Spinal cord (tissue), 9 donors: ENCODE measurements at regions not wholly inside any gene's neighbourhood (a gene's known extent, or its start where the extent isn't known, plus 50 kb on each side); places are given as distances from the start of the nearest gene placed in this dataset.

Source experiments
- DNase-seq, 6 donors: peaks; one replicate each; pipeline versions ENCODE4 v3.0.0 to v3.0.0-alpha.2; 2013 to 2015; ENCODE audit warnings: low spot score in 6 of 6, low read depth in 4 of 6
- H3K27ac ChIP-seq: one replicate; pipeline ENCODE4 v1.5.1; 2013; ENCODE audit warnings: low read depth, low read length, control low read depth
- H3K27me3 ChIP-seq: one replicate; pipeline ENCODE4 v1.6.1; 2013; ENCODE audit warnings: low read length; ENCODE audit not compliant: control insufficient read depth, insufficient read depth
- H3K36me3 ChIP-seq: one replicate; pipeline ENCODE4 v1.6.1; 2013; ENCODE audit warnings: low read length; ENCODE audit not compliant: control insufficient read depth, insufficient read depth
- H3K4me1 ChIP-seq: one replicate; pipeline ENCODE4 v1.6.1; 2013; ENCODE audit warnings: low read length; ENCODE audit not compliant: control insufficient read depth, insufficient read depth
- H3K4me3 ChIP-seq: one replicate; pipeline ENCODE4 v1.5.1; 2013; ENCODE audit warnings: low read depth, low read length, control low read depth
- H3K9me3 ChIP-seq: one replicate; pipeline ENCODE4 v1.6.1; 2013; ENCODE audit warnings: low read length; ENCODE audit not compliant: control insufficient read depth, insufficient read depth
- WGBS: methylation state at CpG from one replicate; pipeline ENCODE4 v1.1.5; 2013; ENCODE audit warnings: missing lambda C conversion rate; ENCODE audit not compliant: insufficient coverage; 5-methylcytosine and 5-hydroxymethylcytosine counted together
- donor health status: healthy.

GRCh38 chr11:108994887-108995286 lies 330.0 kb downstream of the DDX10 start:
- no CpG with 5 or more reads among the region's 1 CpG for WGBS
- Histone ChIP-seq H3K4me3 (no peak overlapping the region), H3K36me3 (no peaks in the 10 kb centered on the region), H3K4me1 (no peaks in the 10 kb centered on the region), H3K9me3 (no peaks in the 10 kb centered on the region), H3K27me3 (no peaks in the 10 kb centered on the region), H3K27ac (no peak overlapping the region)
- DNase-seq = no peak

- no peak overlapping the region for H3K27ac ChIP-seq
- no peaks in the 10 kb centered on the region for H3K27me3 ChIP-seq
- H3K9me3 ChIP-seq = no peaks in the 10 kb centered on the region
- no peak overlapping the region for H3K4me3 ChIP-seq
- H3K4me1 ChIP-seq = no peaks in the 10 kb centered on the region
- no peaks in the 10 kb centered on the region for H3K36me3 ChIP-seq
- no peak for DNase-seq
These were observed 333.0 kb downstream of the DDX10 start for GRCh38 chr11:108997826-108998225.

- WGBS = 56% methylated on average over 1 of the region's 1 CpG
- H3K9me3 ChIP-seq = no peaks in the 10 kb centered on the region
- H3K4me3 ChIP-seq = no peak overlapping the region
- H3K36me3 ChIP-seq = no peaks in the 10 kb centered on the region
- H3K4me1 ChIP-seq = no peaks in the 10 kb centered on the region
- H3K27me3 ChIP-seq = no peaks in the 10 kb centered on the region
- DNase-seq = no peak
- no peak overlapping the region for H3K27ac ChIP-seq
These were observed 335.7 kb downstream of the DDX10 start for GRCh38 chr11:109000531-109000930.

GRCh38 chr11:109001585-109001984 lies 336.7 kb downstream of the DDX10 start:
- Histone ChIP-seq H3K27me3 (no peaks in the 10 kb centered on the region), H3K36me3 (no peaks in the 10 kb centered on the region), H3K4me1 (no peaks in the 10 kb centered on the region), H3K27ac (no peak overlapping the region), H3K9me3 (no peaks in the 10 kb centered on the region), H3K4me3 (no peak overlapping the region)
- no peak for DNase-seq

- H3K27me3 ChIP-seq = no peaks in the 10 kb centered on the region
- 82% methylated on average over 4 of the region's 4 CpGs for WGBS
- no peaks in the 10 kb centered on the region for H3K9me3 ChIP-seq
- no peaks in the 10 kb centered on the region for H3K4me1 ChIP-seq
- no peak for DNase-seq
- H3K27ac ChIP-seq = no peak overlapping the region
- no peak overlapping the region for H3K4me3 ChIP-seq
- no peaks in the 10 kb centered on the region for H3K36me3 ChIP-seq
These were observed 348.1 kb downstream of the DDX10 start for GRCh38 chr11:109012991-109013390.

GRCh38 chr11:109015283-109015682 lies 350.4 kb downstream of the DDX10 start:
- no peak for DNase-seq
- WGBS = 95% methylated on average over 5 of the region's 5 CpGs
- Histone ChIP-seq H3K4me1 (no peaks in the 10 kb centered on the region), H3K36me3 (no peaks in the 10 kb centered on the region), H3K4me3 (no peak overlapping the region), H3K27ac (no peak overlapping the region), H3K27me3 (no peaks in the 10 kb centered on the region), H3K9me3 (no peaks in the 10 kb centered on the region)

- WGBS = no CpG with 5 or more reads among the region's 1 CpG
- DNase-seq = no peak
These were observed 351.9 kb downstream of the DDX10 start for GRCh38 chr11:109016724-109017123.

GRCh38 chr11:109017489-109017888 lies 352.6 kb downstream of the DDX10 start:
- 74% methylated on average over 2 of the region's 6 CpGs for WGBS
- Histone ChIP-seq H3K36me3 (no peaks in the 10 kb centered on the region), H3K4me3 (no peak overlapping the region), H3K27ac (no peak overlapping the region), H3K27me3 (no peaks in the 10 kb centered on the region), H3K4me1 (no peaks in the 10 kb centered on the region), H3K9me3 (no peaks in the 10 kb centered on the region)
- no peak for DNase-seq

More at GRCh38 chr11:109016724-109017123, 351.9 kb downstream of the DDX10 start:
- Histone ChIP-seq H3K36me3 (no peaks in the 10 kb centered on the region), H3K27me3 (no peaks in the 10 kb centered on the region), H3K9me3 (no peaks in the 10 kb centered on the region), H3K27ac (no peak overlapping the region), H3K4me1 (no peaks in the 10 kb centered on the region), H3K4me3 (no peak overlapping the region)

GRCh38 chr11:109018639-109019038 lies 353.8 kb downstream of the DDX10 start:
- Histone ChIP-seq H3K9me3 (no peaks in the 10 kb centered on the region), H3K4me3 (no peak overlapping the region), H3K36me3 (no peaks in the 10 kb centered on the region), H3K27me3 (no peaks in the 10 kb centered on the region), H3K4me1 (no peaks in the 10 kb centered on the region), H3K27ac (no peak overlapping the region)
- WGBS = no CpG with 5 or more reads among the region's 3 CpGs
- no peak for DNase-seq

- Histone ChIP-seq H3K27ac (no peak overlapping the region), H3K9me3 (no peaks in the 10 kb centered on the region), H3K4me1 (no peaks in the 10 kb centered on the region), H3K4me3 (no peak overlapping the region), H3K36me3 (no peaks in the 10 kb centered on the region), H3K27me3 (no peaks in the 10 kb centered on the region)
- DNase-seq = no peak
- WGBS = 69% methylated on average over 3 of the region's 7 CpGs
These were observed 354.6 kb downstream of the DDX10 start for GRCh38 chr11:109019342-109019936.
